H9 (cell line): ENCODE measurements at regions not wholly inside any gene's neighbourhood (a gene's known extent, or its start where the extent isn't known, plus 50 kb on each side); places are given as distances from the start of the nearest gene placed in this dataset.

Source experiments
- DNase-seq: peaks from one replicate; pipeline ENCODE4 v3.0.0-alpha.2; 2017
- H2AFZ ChIP-seq: one replicate; pipeline ENCODE4 v1.6.1; 2013; ENCODE audit warnings: mild to moderate bottlenecking, low read length, control low read depth, moderate library complexity
- H2AK5ac ChIP-seq: 2 replicates; pipeline ENCODE4 v1.6.1; 2013; ENCODE audit warnings: low read length, control low read depth, mixed read lengths; ENCODE audit not compliant: insufficient read length
- H2BK120ac ChIP-seq: one replicate; pipeline ENCODE4 v1.6.1; 2013; ENCODE audit warnings: low read depth, mild to moderate bottlenecking, low read length, control low read depth, inconsistent platforms; ENCODE audit not compliant: poor library complexity, severe bottlenecking
- H2BK12ac ChIP-seq: 2 replicates; pipeline ENCODE4 v1.6.1; 2013; ENCODE audit warnings: low read length, control low read depth, mixed read lengths, low read depth; ENCODE audit not compliant: insufficient read length
- H2BK15ac ChIP-seq: 2 replicates; pipeline ENCODE4 v1.6.1; 2013; ENCODE audit warnings: low read depth, low read length, control low read depth
- H2BK20ac ChIP-seq: one replicate; pipeline ENCODE4 v1.6.1; 2013; ENCODE audit warnings: low read depth, mild to moderate bottlenecking, low read length, control low read depth, inconsistent platforms; ENCODE audit not compliant: poor library complexity, severe bottlenecking
- H2BK5ac ChIP-seq: 2 replicates; pipeline ENCODE4 v1.6.1; 2013; ENCODE audit warnings: low read length, control low read depth, mixed read lengths; ENCODE audit not compliant: insufficient read length
- H3K14ac ChIP-seq: 2 replicates; pipeline ENCODE4 v1.6.1; 2013; ENCODE audit warnings: low read length, control low read depth; ENCODE audit not compliant: insufficient read depth
- H3K18ac ChIP-seq: 2 replicates; pipeline ENCODE4 v1.6.1; 2013; ENCODE audit warnings: low read depth, mild to moderate bottlenecking, mixed read lengths, low read length, control low read depth; ENCODE audit not compliant: insufficient read length
- H3K23ac ChIP-seq: 2 replicates; pipeline ENCODE4 v1.6.1; 2013; ENCODE audit warnings: low read length, control low read depth, mixed read lengths, low read depth; ENCODE audit not compliant: insufficient read length
- H3K23me2 ChIP-seq: 2 replicates; pipeline ENCODE4 v1.6.1; 2013; ENCODE audit warnings: low read depth, mild to moderate bottlenecking, mixed read lengths, low read length, control low read depth; ENCODE audit not compliant: insufficient read length, poor library complexity, severe bottlenecking
- H3K27ac ChIP-seq: 2 replicates; pipeline ENCODE4 v1.5.1; 2013; ENCODE audit warnings: low read length, control low read depth, mixed read lengths, low read depth; ENCODE audit not compliant: insufficient read length
- H3K27me3 ChIP-seq: 2 replicates; pipeline ENCODE4 v1.6.1; 2013; ENCODE audit warnings: low read length, control low read depth, inconsistent platforms; ENCODE audit not compliant: insufficient read depth
- H3K4ac ChIP-seq: 2 replicates; pipeline ENCODE4 v1.6.1; 2013; ENCODE audit warnings: low read depth, mild to moderate bottlenecking, control low read depth, inconsistent platforms, low read length, moderate library complexity
- H3K4me1 ChIP-seq: 2 replicates; pipeline ENCODE4 v1.6.1; 2013; ENCODE audit warnings: low read length, control low read depth, inconsistent platforms; ENCODE audit not compliant: insufficient read depth
- H3K4me2 ChIP-seq: 2 replicates; pipeline ENCODE4 v1.6.1; 2013; ENCODE audit warnings: low read length, control low read depth, mixed read lengths; ENCODE audit not compliant: insufficient read length, insufficient read depth
- H3K56ac ChIP-seq: 2 replicates; pipeline ENCODE4 v1.6.1; 2013; ENCODE audit warnings: low read depth, mild to moderate bottlenecking, mixed read lengths, low read length, control low read depth; ENCODE audit not compliant: insufficient read length
- H3K79me1 ChIP-seq: 2 replicates; pipeline ENCODE4 v1.6.1; 2013; ENCODE audit warnings: low read depth, mild to moderate bottlenecking, moderate library complexity, low read length, control low read depth, inconsistent platforms; ENCODE audit not compliant: insufficient read depth, poor library complexity, severe bottlenecking
- H3K79me2 ChIP-seq: 2 replicates; pipeline ENCODE4 v1.6.1; 2013; ENCODE audit warnings: low read length, control low read depth, inconsistent platforms; ENCODE audit not compliant: insufficient read depth
- H3K9ac ChIP-seq: 2 replicates; pipeline ENCODE4 v1.6.1; 2013; ENCODE audit warnings: low read length, control low read depth, mixed read lengths; ENCODE audit not compliant: insufficient read length; ENCODE audit errors: extremely low read depth
- H3K9me3 ChIP-seq: one replicate; pipeline ENCODE4 v1.6.1; 2013; ENCODE audit warnings: low read depth, low read length, inconsistent platforms; ENCODE audit not compliant: control insufficient read depth
- H3T11ph ChIP-seq: one replicate; pipeline ENCODE4 v1.6.1; 2013; ENCODE audit warnings: mild to moderate bottlenecking, low read length, control low read depth, inconsistent platforms
- H4K20me1 ChIP-seq: one replicate; pipeline ENCODE4 v1.6.1; 2013; ENCODE audit not compliant: control insufficient read depth, insufficient read length, insufficient read depth
- H4K5ac ChIP-seq: 2 replicates; pipeline ENCODE4 v1.6.1; 2013; ENCODE audit warnings: low read depth, mild to moderate bottlenecking, mixed read lengths, low read length, control low read depth; ENCODE audit not compliant: insufficient read length
- H4K8ac ChIP-seq: replicated peaks from 2 replicates; pipeline ENCODE4 v1.6.1; 2013; ENCODE audit warnings: low read length, control low read depth, mixed read lengths, low read depth; ENCODE audit not compliant: insufficient read length
- H4K91ac ChIP-seq: 2 replicates; pipeline ENCODE4 v1.6.1; 2013; ENCODE audit warnings: low read depth, mild to moderate bottlenecking, moderate library complexity, mixed read lengths, low read length, control low read depth; ENCODE audit not compliant: insufficient read length
- H3K27ac Mint-ChIP-seq, 3 experiments: 2 replicates in 2 of 3; 3 replicates in 1 of 3; pipeline ENCODE4 v1.8.0; 2020 to 2021; ENCODE audit warnings: mixed read lengths in 3 of 3, mild to moderate bottlenecking in 1 of 3, moderate library complexity in 1 of 3
- H3K27me3 Mint-ChIP-seq: 2 replicates; pipeline ENCODE4 v1.8.0; 2021; ENCODE audit warnings: low read depth, mild to moderate bottlenecking, moderate library complexity, mixed read lengths
- H3K36me3 Mint-ChIP-seq, 3 experiments: 2 replicates in 2 of 3; 3 replicates in 1 of 3; pipeline ENCODE4 v1.8.0; 2020 to 2021; ENCODE audit warnings: low read depth in 3 of 3, mixed read lengths in 3 of 3; ENCODE audit not compliant: insufficient read depth in 1 of 3
- H3K4me1 Mint-ChIP-seq, 2 experiments: 2 replicates each; pipeline ENCODE4 v1.8.0; 2020; ENCODE audit warnings: mixed read lengths in 2 of 2
- H3K4me3 Mint-ChIP-seq, 2 experiments: 2 replicates in 1 of 2; 3 replicates in 1 of 2; pipeline ENCODE4 v1.8.0; 2020 to 2021; ENCODE audit warnings: mild to moderate bottlenecking in 2 of 2, mixed read lengths in 2 of 2, moderate library complexity in 1 of 2
- H3K9me3 Mint-ChIP-seq, 2 experiments: 2 replicates in 1 of 2; 3 replicates in 1 of 2; pipeline ENCODE4 v1.8.0; 2020; ENCODE audit warnings: mild to moderate bottlenecking in 2 of 2, mixed read lengths in 2 of 2, moderate library complexity in 1 of 2
- CTCF ChIP-seq: fragments of 200-600 bp; sonication (generic); conservative IDR thresholded peaks from 3 replicates; pipeline ENCODE4 v1.8.0; 2021; ENCODE audit warnings: antibody characterized with exemption, mild to moderate bottlenecking
- WGBS: extraction: QIAGEN DNeasy Blood & Tissue Kit; methylation state at CpG from one replicate; pipeline ENCODE4 v1.1.7; 2013; ENCODE audit warnings: missing lambda C conversion rate, low lambda C conversion rate, mixed read lengths; ENCODE audit not compliant: insufficient read length; ENCODE audit errors: extremely low coverage; 5-methylcytosine and 5-hydroxymethylcytosine counted together

DNA sequence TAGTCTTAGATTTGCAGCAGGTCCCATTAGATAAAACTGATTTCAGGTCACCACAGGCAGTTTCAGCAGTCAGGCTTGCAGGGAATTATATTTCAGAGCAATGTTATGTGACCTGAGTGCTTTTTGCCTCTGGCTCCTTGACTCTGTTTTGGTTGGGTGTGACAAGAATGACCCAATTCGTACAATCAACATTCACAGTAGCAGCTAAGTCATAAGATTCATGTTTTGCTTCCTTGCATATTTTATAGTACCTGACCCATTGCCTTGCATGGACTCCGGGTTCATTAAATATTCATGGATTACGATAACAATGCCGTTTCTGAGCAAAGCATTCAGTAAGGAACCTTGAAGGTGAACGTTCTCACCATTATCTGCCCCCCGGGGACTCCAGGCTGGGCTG, 152.0 kb upstream of the CST7 start:
- no peak overlapping the region for H3K4me2 ChIP-seq
- TF ChIP-seq CTCF: no peak

More for the DNA sequence above, 152.0 kb upstream of the CST7 start:
- Histone ChIP-seq H2BK5ac (no peak overlapping the region), H3K79me1 (no peaks in the 10 kb centered on the region), H3K9me3 (no peaks in the 10 kb centered on the region), H2AFZ (no peak overlapping the region), H2BK20ac (no peak overlapping the region), H4K20me1 (no peaks in the 10 kb centered on the region), H3T11ph (no peak overlapping the region), H4K5ac (no peak overlapping the region), H2BK120ac (no peak overlapping the region), H4K91ac (no peak overlapping the region), H3K27me3 (no peaks in the 10 kb centered on the region), H2BK12ac (no peak overlapping the region), H3K4ac (no peak overlapping the region), H3K14ac (no peak overlapping the region), H3K23ac (no peak overlapping the region), H3K56ac (no peak overlapping the region), H4K8ac (no peak overlapping the region), H3K9ac (no peak overlapping the region), H2BK15ac (no peak overlapping the region), H3K23me2 (no peaks in the 10 kb centered on the region), H2AK5ac (no peak overlapping the region), H3K27ac (no peak overlapping the region), H3K79me2 (no peaks in the 10 kb centered on the region), H3K4me1 (no peaks in the 10 kb centered on the region), H3K18ac (no peak overlapping the region)
- Mint-ChIP-seq H3K4me3 (no peak overlapping the region), H3K27ac (no peak overlapping the region), H3K4me1 (peaks cover 0 to 3% of the 10 kb centered on the region in 2 experiments; a peak in 1 of 4 replicates), H3K27me3 (peaks cover 2% of the 10 kb centered on the region), H3K36me3 (no peaks in the 10 kb centered on the region), H3K9me3 (no peaks in the 10 kb centered on the region)
- no peak for DNase-seq
- WGBS: no CpG with 5 or more reads among the region's 6 CpGs
